ENCODE measurements at regions not wholly inside any gene's neighbourhood (a gene's known extent, or its start where the extent isn't known, plus 50 kb on each side); places are given as distances from the start of the nearest gene placed in this dataset.

DNA sequence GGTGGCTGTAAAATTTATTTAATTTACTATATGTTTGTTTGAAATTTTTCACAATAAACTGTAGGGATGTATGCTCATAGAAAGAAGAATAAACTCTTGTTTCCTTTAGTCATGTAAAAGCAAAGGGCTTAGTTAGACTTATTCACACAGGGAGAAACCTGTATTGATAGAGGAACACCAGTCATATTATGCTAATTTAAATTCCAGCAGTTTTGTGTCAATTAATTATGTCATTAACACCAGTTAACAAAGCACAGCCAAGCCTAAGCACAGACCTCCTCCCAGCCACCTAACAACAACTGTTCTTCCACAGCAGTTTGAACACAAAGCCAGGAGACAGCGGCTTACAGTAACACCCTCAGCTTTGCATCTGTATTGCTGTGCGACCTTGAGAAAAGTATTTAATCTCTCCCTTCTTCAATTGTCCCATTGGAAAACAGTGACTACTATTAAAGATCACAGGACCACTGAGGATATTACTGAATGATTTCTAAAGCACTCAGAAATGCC, 260.8 kb upstream of the RRP15 start:
- no peak for DNase-seq (ENCODE audit: low read depth in 2 of 2)

- peak; percentile 62 to 70 for DNase-seq (ENCODE audit: low read depth in 2 of 2)
These were observed 259.6 kb upstream of the RRP15 start for GRCh38 chr1:218025454-218025853.

GRCh38 chr1:218027152-218027551, 257.9 kb upstream of the RRP15 start:
- no peak for DNase-seq (ENCODE audit: low read depth in 2 of 2)

DNA sequence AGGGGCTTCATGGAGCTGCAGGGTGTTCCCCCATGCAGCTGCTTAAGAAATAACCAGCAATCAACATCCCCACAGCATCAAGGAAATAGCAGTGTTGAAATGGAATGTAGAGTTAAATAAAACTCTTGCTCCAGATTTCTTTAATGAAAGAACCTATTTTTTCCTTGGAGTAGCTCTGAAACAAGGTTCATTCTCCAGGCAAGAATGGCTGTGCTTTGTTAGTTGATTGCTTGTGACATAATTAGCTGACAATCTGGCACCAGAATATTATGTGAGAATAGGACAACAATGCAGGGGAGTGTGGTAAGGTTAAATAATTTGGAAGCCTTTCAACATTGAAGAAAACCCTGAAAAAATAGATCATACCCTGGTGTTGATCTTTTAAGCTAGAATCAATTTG, 254.2 kb upstream of the RRP15 start:
- no peak for DNase-seq (ENCODE audit: low read depth in 2 of 2)

GRCh38 chr1:218031901-218032300, 253.2 kb upstream of the RRP15 start:
- no peak for DNase-seq (ENCODE audit: low read depth in 2 of 2)

- DNase-seq (ENCODE audit: low read depth in 2 of 2), result no peak
These were observed 250.6 kb upstream of the RRP15 start for GRCh38 chr1:218034468-218034867.

GRCh38 chr1:218048828-218049420, 236.2 kb upstream of the RRP15 start:
- DNase-seq (ENCODE audit: low read depth in 2 of 2), result no peak

DNA sequence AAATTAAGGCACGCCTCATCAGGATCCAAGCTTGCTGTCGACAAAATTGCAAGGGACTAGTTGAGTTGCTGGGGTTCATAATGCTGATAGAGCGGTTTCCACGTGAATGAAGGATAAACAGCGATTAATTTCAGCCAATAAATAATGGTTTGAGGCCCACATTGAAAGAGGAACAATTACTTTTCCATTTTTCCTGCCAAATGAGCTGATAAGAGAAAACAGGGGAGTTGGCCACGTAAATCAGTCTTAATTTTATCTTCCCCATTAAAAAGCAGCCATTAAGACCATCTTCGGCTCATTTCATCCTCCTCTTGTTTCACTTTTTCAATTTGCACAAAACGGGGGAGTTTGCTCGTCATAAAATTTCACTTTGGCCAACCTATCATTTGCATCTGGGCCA, 235.5 kb upstream of the RRP15 start:
- DNase-seq (ENCODE audit: low read depth in 2 of 2), result no peak

DNA sequence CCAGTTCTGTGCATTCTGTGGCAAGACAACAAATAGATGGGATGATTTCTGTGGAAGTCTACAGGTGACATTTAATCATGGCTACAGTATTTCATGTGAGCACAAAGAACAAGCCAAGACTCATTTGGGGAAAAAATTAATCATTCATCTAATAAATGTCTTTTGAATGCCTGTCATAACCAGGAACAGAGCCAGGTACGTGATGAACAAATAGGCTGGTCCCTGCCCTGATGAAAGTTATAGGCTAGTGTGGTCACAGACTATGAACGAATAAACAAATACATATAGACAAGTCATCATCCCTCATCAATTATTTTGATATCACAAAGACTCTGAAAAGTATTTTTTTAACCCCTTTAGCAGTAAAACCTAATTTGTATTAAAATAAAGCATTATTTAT, 226.4 kb upstream of the RRP15 start:
- DNase-seq (ENCODE audit: low read depth in 2 of 2), result no peak

DNA sequence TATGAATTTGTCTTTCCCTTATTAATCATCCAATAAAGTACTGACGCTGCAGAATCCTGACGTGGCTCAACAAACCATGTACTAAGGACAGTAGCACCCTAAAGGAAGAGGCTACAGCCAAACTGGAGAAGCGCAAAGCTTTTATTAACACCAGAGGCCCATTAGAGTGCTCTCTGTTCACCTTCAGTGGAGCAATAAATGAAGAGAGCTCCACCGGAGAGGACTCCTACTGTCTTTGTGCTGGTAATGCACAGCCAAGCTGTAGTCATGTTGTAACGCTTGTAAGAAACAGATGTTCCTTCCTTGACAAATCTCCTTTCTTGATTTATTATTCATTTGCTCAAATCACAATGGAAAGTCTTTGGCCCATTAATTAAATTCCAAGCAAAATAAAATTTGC, 220.7 kb upstream of the RRP15 start:
- DNase-seq (ENCODE audit: low read depth in 2 of 2), result no peak

DNA sequence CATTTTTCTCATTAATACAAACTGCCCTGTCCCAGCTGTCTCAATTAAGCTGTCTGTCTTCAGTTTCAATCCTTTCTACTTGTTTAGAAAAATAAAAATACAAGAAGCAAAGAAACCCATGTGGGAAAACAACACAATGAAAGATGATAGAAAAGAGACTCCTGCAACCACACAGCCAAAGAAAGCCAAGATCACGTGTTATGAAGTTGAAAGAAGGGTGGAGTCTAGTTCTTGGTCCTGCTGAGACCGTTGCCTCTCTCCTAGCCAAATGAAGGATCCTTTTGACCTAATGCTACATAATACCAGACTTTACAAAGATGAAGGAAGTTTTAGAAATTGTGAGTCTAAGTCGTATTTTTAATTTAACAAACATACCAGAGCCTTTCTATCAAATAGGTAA, 218.8 kb upstream of the RRP15 start:
- DNase-seq (ENCODE audit: low read depth in 2 of 2), result no peak

DNA sequence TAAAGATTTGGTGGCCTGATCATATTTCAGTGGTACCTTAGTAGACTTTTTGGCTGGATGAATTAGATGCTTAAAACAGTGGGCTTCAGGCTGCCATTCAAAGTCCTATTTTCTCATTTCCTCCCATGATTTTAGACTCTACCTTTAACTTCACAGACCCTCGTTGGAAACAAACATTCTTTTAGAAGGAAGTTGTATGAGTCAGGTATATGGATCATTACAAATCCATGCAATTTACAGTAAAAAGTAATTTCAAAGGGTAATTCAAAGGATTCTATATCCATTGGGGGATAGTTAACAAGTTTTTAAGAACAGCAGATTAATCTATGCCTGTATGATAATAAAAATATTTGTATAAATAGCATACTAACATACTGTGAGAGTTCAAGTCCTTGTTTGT, 216.9 kb upstream of the RRP15 start:
- no peak for DNase-seq (ENCODE audit: low read depth in 2 of 2)

DNA sequence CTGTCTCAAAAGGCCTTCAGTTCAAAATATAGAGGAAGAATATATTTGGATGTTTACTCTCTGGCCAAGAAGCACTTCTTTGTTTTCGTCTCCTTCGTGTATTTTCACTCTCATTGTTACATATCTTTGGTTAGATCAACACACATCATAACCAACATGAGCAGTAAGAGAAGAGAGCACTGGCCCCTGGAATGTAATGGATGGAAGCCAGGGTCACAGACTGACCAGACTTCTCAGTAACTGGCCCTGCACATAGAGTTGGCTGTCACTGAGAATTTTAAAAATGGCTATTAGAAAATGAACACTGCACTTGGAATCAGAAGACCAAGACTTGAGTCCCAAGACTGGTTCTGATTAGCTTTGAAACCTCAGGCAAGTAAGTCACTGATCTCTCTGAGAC, 215.9 kb upstream of the RRP15 start:
- no peak for DNase-seq (ENCODE audit: low read depth in 2 of 2)

- no peak for DNase-seq (ENCODE audit: low read depth in 2 of 2)
These were observed 212.0 kb upstream of the RRP15 start for GRCh38 chr1:218073062-218073461.

DNA sequence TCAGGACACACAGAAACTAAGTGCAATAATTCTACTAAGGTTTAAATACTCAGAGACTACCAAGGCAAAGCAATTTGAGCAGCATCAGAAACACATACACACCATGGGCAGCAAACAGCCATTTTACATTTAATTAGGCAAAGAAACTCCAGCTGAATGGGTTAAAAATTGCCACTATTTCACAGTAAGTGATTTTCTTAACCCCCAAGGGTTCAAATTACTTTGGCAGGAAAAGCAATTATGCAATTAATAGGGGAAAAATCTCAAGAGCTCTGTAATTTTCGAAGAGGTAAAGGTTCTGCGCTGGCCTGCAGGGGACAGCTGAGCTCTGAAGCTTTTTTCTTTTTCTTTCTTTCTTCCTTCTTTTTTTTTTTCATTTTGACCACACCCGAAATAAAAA, 206.2 kb upstream of the RRP15 start:
- no peak for DNase-seq (ENCODE audit: low read depth in 2 of 2)

- DNase-seq (ENCODE audit: low read depth in 2 of 2), result no peak
These were observed 205.7 kb upstream of the RRP15 start for GRCh38 chr1:218079347-218079746.

DNA sequence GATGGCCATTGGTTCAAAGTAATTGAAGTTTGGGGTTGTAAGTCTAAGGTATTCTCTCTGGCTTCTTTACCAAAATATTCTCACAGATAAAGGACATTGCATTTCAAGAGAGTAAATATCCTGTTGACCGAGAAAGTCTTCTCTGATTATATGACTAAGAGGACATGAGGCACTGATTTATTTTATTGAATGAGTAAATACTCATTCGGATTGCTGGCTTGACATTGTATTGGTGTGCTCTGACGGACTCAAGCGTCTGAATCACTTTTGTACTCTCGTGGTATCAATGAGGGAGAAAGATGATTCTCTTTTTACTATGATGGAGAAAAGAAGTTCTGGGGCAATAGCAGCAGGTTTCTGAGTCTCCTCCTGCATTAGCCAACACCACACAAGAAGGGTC, 205.3 kb upstream of the RRP15 start:
- DNase-seq (ENCODE audit: low read depth in 2 of 2), result no peak

DNA sequence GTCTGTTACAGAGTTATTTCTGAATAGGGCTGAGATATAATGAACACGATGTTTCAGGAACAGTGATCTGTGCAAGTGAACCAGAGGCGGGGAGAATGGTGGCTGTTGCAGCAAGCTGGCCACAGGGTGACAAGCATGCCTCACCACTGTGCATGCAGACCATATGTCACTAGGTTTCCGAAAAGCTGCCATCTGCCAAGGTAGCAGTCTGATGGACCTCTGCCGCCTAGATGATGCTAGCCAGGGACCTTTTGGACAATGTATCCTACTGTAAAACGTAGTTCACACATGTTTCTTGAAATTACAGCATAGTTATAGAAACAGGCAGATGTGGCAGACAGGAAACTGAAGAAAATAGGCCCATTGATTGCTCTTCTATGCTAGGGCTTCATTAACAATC, 204.2 kb upstream of the RRP15 start:
- no peak for DNase-seq (ENCODE audit: low read depth in 2 of 2)

DNA sequence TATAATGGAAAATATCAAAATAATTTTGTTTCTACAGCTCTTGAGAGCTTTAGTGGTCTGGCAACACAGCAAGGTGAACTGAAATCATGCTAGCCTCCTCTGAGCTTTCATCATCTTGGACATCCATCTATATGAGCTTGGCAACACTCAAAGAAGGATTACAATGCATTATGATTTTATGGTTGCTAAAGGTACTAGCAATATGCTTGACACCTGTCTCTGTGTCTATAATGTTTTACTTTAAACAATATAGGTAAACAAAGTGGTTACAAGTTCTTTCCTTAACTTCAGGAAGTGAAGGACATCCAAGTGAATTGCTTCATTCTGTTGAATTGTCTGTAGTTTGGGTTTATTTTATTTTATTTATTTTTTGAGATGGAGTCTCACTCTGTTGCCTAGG, 203.7 kb upstream of the RRP15 start:
- DNase-seq (ENCODE audit: low read depth in 2 of 2), result no peak

GRCh38 chr1:218090459-218090858, 194.6 kb upstream of the RRP15 start:
- DNase-seq (ENCODE audit: low read depth in 2 of 2), result no peak

DNA sequence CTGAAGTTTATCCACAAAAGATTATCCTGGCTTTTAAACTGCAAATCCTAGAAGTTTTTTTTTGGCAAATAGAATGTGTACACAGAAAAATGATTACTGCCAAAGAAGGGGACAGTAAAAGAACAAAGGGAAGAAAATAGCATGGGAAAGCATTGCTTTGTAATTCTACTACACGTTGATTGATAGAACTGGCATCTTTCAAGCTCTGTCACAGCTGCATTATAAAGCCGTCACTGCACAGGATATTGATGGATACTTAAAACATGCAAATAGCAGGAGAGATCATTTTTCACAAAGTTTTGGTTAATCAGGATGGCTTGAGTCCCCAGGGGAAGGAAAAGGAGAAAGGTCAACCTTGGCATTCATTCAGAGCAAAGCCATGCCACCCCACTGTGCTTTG, 183.7 kb upstream of the RRP15 start:
- DNase-seq (ENCODE audit: low read depth in 2 of 2), result no peak

DNA sequence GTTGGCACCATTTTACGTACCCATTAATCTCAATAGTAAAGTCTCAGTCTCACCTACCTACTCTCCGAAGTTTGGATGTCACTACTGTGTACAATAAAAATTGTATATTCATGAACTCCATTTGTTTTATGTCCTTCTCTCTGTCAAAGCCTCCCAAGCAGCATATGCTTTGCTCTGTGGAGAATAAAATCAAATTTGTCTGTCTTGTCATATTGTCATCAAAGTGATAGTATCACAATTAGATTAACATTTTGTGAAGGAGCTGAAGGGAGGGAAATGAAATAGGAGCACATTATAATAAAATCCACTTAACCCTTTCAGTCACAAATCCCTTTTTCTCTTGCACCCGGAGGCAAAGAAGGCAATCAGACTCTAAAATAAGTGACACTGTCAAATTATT, 177.1 kb upstream of the RRP15 start:
- no peak for DNase-seq (ENCODE audit: low read depth in 2 of 2)

DNA sequence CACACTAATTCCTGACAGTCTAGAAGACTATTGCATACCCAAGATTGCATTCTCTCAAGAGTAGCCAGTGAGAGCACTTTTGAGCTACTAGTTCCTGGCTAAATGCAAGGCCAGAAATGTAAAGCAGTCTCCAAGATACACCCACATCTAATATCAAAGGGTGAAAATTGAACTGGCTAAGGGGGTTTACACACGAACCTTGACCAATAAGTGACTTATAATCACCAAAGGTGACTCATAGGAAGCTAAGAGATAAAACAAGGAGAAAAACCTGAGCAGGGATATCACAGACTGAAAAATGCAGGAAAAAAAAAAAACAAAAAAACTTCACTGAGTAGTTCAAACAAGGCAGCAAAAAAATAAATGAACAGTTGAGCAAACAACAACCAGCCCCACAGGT, 172.2 kb upstream of the RRP15 start:
- DNase-seq (ENCODE audit: low read depth in 2 of 2), result no peak

DNA sequence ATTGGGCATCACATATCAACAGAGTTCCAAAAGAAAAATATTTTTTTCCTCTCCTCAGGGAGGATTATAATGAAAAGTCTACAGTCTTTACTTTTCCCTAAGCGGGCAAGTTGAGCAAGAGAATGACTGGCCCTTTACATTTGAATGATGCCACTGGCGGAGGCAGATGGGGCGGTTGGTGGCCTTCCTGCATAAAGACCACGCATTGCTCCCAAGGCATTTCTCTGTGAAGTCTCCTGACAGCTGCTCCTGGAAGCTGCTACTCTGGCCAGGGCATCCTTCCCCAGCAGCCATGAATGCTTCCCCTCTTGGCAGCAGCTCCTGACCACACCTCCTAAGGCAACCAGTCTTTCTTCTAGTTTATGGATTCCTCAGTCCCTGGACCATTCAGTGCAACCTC, 161.1 kb upstream of the RRP15 start:
- DNase-seq (ENCODE audit: low read depth in 2 of 2), result no peak

Data from fibroblast of skin of left quadriceps (primary cell).